SK-N-SH (cell line): ENCODE measurements at regions not wholly inside any gene's neighbourhood (a gene's known extent, or its start where the extent isn't known, plus 50 kb on each side); places are given as distances from the start of the nearest gene placed in this dataset.

ENCODE experiments used
- CTCF ChIA-PET: fragments of 300-600, 350-600 bp; formaldehyde crosslinking; extraction: SDS; loops from one replicate; lab custom pipeline; 2021; lab: Yijun Ruan, JAX
- POLR2A ChIA-PET: fragments of 350-600 bp; sonication (Branson Sonifier 250); formaldehyde crosslinking; extraction: SDS; loops from one replicate; lab custom pipeline; 2020; ENCODE audit warnings: antibody characterized with exemption, inconsistent platforms; lab: Yijun Ruan, JAX
- DNase-seq: peaks from one replicate; pipeline ENCODE4 v3.0.0; 2012
- H2AFZ ChIP-seq: fragments of 200-600 bp; sonication (generic); 2 replicates; pipeline ENCODE4 v1.8.1; 2016; ENCODE audit warnings: antibody characterized with exemption, mild to moderate bottlenecking, low read depth
- H3F3A ChIP-seq: fragments of 200-600 bp; sonication (generic); replicated peaks from 2 replicates; pipeline ENCODE3; 2016; ENCODE audit warnings: antibody characterized with exemption, mild to moderate bottlenecking; ENCODE audit not compliant: insufficient read depth
- H3K27ac ChIP-seq, 2 experiments: fragments of 200-500 bp in 1 of 2; fragments of 200-600 bp in 1 of 2; sonication (Bioruptor generic) in 1 of 2; sonication (generic), shearing (Covaris generic) in 1 of 2; 2 replicates each; pipeline versions ENCODE4 v1.5.1 to v1.6.1; 2014 to 2016; ENCODE audit warnings: low read depth in 2 of 2, inconsistent platforms in 1 of 2, low read length in 1 of 2, mild to moderate bottlenecking in 1 of 2, mixed read lengths in 1 of 2
- H3K27me3 ChIP-seq: fragments of 200-600 bp; sonication (generic), shearing (Covaris generic); 2 replicates; pipeline ENCODE4 v1.6.1; 2016; ENCODE audit warnings: mixed run types; ENCODE audit not compliant: insufficient read depth
- H3K36me3 ChIP-seq, 2 experiments: fragments of 200-500 bp in 1 of 2; fragments of 200-600 bp in 1 of 2; sonication (Bioruptor generic) in 1 of 2; sonication (generic) in 1 of 2; replicated peaks in 1 of 2; 2 replicates each; pipeline versions ENCODE3 to v1.5.1; 2014 to 2016; ENCODE audit warnings: low read length in 1 of 2, mild to moderate bottlenecking in 1 of 2; ENCODE audit not compliant: insufficient read depth in 2 of 2, control insufficient read depth in 1 of 2
- H3K4me1 ChIP-seq, 2 experiments: fragments of 200-500 bp in 1 of 2; fragments of 200-600 bp in 1 of 2; sonication (Bioruptor generic) in 1 of 2; sonication (generic), shearing (Covaris generic) in 1 of 2; 2 replicates each; pipeline versions ENCODE4 v1.5.1 to v1.6.1; 2014 to 2016; ENCODE audit warnings: low read depth in 1 of 2, low read length in 1 of 2, mixed run types in 1 of 2; ENCODE audit not compliant: insufficient read depth in 2 of 2, control insufficient read depth in 1 of 2
- H3K4me2 ChIP-seq: fragments of 200-600 bp; sonication (generic), shearing (Covaris generic); 2 replicates; pipeline ENCODE4 v1.6.1; 2017; ENCODE audit warnings: mixed run types
- H3K4me3 ChIP-seq, 2 experiments: fragments of 200-500 bp in 1 of 2; fragments of 200-600 bp in 1 of 2; sonication (Bioruptor generic) in 1 of 2; sonication (generic), shearing (Covaris generic) in 1 of 2; 2 replicates each; pipeline versions ENCODE4 v1.5.1 to v1.8.1; 2014 to 2016; ENCODE audit warnings: low read depth in 2 of 2, inconsistent platforms in 1 of 2, low read length in 1 of 2, mild to moderate bottlenecking in 1 of 2, mixed read lengths in 1 of 2, moderate library complexity in 1 of 2
- H3K79me2 ChIP-seq: fragments of 200-600 bp; sonication (generic); 2 replicates; pipeline ENCODE4 v1.8.1; 2017; ENCODE audit warnings: mild to moderate bottlenecking; ENCODE audit not compliant: insufficient read depth
- H3K9ac ChIP-seq: fragments of 200-600 bp; sonication (generic); 2 replicates; pipeline ENCODE4 v1.6.1; 2017; ENCODE audit warnings: mixed run types
- H3K9me2 ChIP-seq: fragments of 200-600 bp; sonication (generic); 2 replicates; pipeline ENCODE4 v1.6.1; 2017; ENCODE audit warnings: mixed run types
- H3K9me3 ChIP-seq: fragments of 200-600 bp; sonication (generic); 2 replicates; pipeline ENCODE4 v1.6.1; 2017; ENCODE audit warnings: mixed run types, mild to moderate bottlenecking, moderate library complexity
- H4K20me1 ChIP-seq: fragments of 200-600 bp; sonication (generic); 2 replicates; pipeline ENCODE4 v1.6.1; 2017; ENCODE audit warnings: mild to moderate bottlenecking, mixed run types; ENCODE audit not compliant: insufficient read depth
- CHD2 ChIP-seq: fragments of 150-350 bp; IDR thresholded peaks from 2 replicates; pipeline ENCODE4 v1.6.1; 2018; ENCODE audit warnings: low read length; ENCODE audit not compliant: partially characterized antibody
- CTCF ChIP-seq: fragments of 200-600 bp; sonication (generic); IDR thresholded peaks from 2 replicates; pipeline ENCODE4 v1.6.1; 2017; ENCODE audit warnings: antibody characterized with exemption, mild to moderate bottlenecking, moderate library complexity
- EP300 ChIP-seq, 2 experiments: IDR thresholded peaks; 2 replicates each; pipeline versions ENCODE4 v1.4.0 to v1.6.1; 2012; ENCODE audit warnings: borderline replicate concordance in 1 of 2, low read depth in 1 of 2, low read length in 1 of 2
- EZH2phosphoT487 ChIP-seq: fragments of 200-600 bp; sonication (generic); IDR thresholded peaks from 2 replicates; pipeline ENCODE4 v1.6.1; 2017; ENCODE audit warnings: low read depth, mixed run types, mild to moderate bottlenecking, antibody characterized with exemption, moderate library complexity, borderline replicate concordance
- FOSL2 ChIP-seq: IDR thresholded peaks from 2 replicates; pipeline ENCODE4 v1.4.0; 2012; ENCODE audit warnings: low read depth, mild to moderate bottlenecking, moderate library complexity, borderline replicate concordance
- GABPA ChIP-seq: IDR thresholded peaks from 2 replicates; pipeline ENCODE4 v1.4.0; 2012; ENCODE audit warnings: low read depth, mild to moderate bottlenecking
- JUND ChIP-seq: IDR thresholded peaks from 2 replicates; pipeline ENCODE4 v1.4.0; 2012
- MXI1 ChIP-seq: IDR thresholded peaks from 2 replicates; pipeline ENCODE4 v1.6.1; 2012; ENCODE audit warnings: mild to moderate bottlenecking, low read depth, low read length, improper control_type of control experiment
- NFIC ChIP-seq: IDR thresholded peaks from 2 replicates; pipeline ENCODE4 v1.4.0; 2012; ENCODE audit warnings: borderline replicate concordance
- PBX3 ChIP-seq: IDR thresholded peaks from 2 replicates; pipeline ENCODE4; 2012
- POLR2AphosphoS5 ChIP-seq: IDR thresholded peaks from 2 replicates; pipeline ENCODE4 v1.6.1; 2012; ENCODE audit warnings: low read depth, low read length
- RFX5 ChIP-seq: IDR thresholded peaks from 2 replicates; pipeline ENCODE4 v1.6.1; 2012; ENCODE audit warnings: mild to moderate bottlenecking, improper control_type of control experiment, low read length
- RXRA ChIP-seq: IDR thresholded peaks from 2 replicates; pipeline ENCODE4 v1.4.0; 2012; ENCODE audit warnings: low read depth, mild to moderate bottlenecking, borderline replicate concordance
- SIN3A ChIP-seq: IDR thresholded peaks from 2 replicates; pipeline ENCODE4 v1.6.1; 2012; ENCODE audit warnings: low read depth, mild to moderate bottlenecking, low read length, moderate library complexity, borderline replicate concordance
- TAF1 ChIP-seq: IDR thresholded peaks from 2 replicates; pipeline ENCODE4 v1.6.1; 2012; ENCODE audit warnings: low read depth, mild to moderate bottlenecking, low read length, moderate library complexity, borderline replicate concordance
- TEAD4 ChIP-seq: IDR thresholded peaks from 2 replicates; pipeline ENCODE4 v1.4.0; 2012; ENCODE audit warnings: mild to moderate bottlenecking, borderline replicate concordance; ENCODE audit not compliant: insufficient read depth
- ZBTB33 ChIP-seq: IDR thresholded peaks from 2 replicates; pipeline ENCODE4 v1.4.0; 2012; ENCODE audit warnings: low read depth, borderline replicate concordance
- WGBS: methylation state at CpG from one replicate; pipeline ENCODE4 v1.1.6; 2017; ENCODE audit warnings: low lambda C conversion rate; 5-methylcytosine and 5-hydroxymethylcytosine counted together

GRCh38 chr14:38611928-38612327, 356.0 kb upstream of the CLEC14A start:
- Histone ChIP-seq H3K36me3 (no peaks in the 10 kb centered on the region), H3K27ac (no peak overlapping the region), H3K79me2 (no peaks in the 10 kb centered on the region), H3K9me3 (no peaks in the 10 kb centered on the region), H4K20me1 (no peaks in the 10 kb centered on the region), H3K9me2 (no peaks in the 10 kb centered on the region), H3K4me3 (no peak overlapping the region), H3K4me2 (no peak overlapping the region), H3K27me3 (no peaks in the 10 kb centered on the region), H3F3A (no peaks in the 10 kb centered on the region), H2AFZ (no peak overlapping the region), H3K4me1 (no peaks in the 10 kb centered on the region), H3K9ac (no peak overlapping the region)
- 14% methylated on average over 2 of the region's 2 CpGs for WGBS
- POLR2A ChIA-PET: no interaction called here
- CTCF ChIA-PET: interaction anchor here (0.7 kb wide), 1 partner anchor 256 kb away, joined by 3 read pairs; no protein-coding TSS in a partner anchor
- TF ChIP-seq EP300 (IDR thresholded peaks at IDR 0.05; ENCODE audit: borderline replicate concordance in 1 of 2, low read depth in 1 of 2, low read length in 1 of 2): no peak
- TF ChIP-seq JUND: no peak
- no peak for TF ChIP-seq EZH2phosphoT487
- TF ChIP-seq PBX3: no peak
- TF ChIP-seq MXI1: no peak
- TF ChIP-seq TAF1: no peak
- TF ChIP-seq ZBTB33: no peak
- TF ChIP-seq SIN3A: no peak
- no peak for TF ChIP-seq GABPA
- DNase-seq: no peak

- ChIA-PET POLR2A (no interaction called here), CTCF (no interaction called here)
- no peaks in the 10 kb centered on the region for H3K36me3 ChIP-seq
- WGBS: 29% methylated on average over 1 of the region's 1 CpG
- no peaks in the 10 kb centered on the region for H4K20me1 ChIP-seq
- H2AFZ ChIP-seq: no peak overlapping the region
- no peaks in the 10 kb centered on the region for H3K27me3 ChIP-seq
- no peak for DNase-seq
- H3F3A ChIP-seq: no peaks in the 10 kb centered on the region
- H3K9ac ChIP-seq: no peak overlapping the region
- H3K4me2 ChIP-seq: no peak overlapping the region
- H3K79me2 ChIP-seq: no peaks in the 10 kb centered on the region
- no peak overlapping the region for H3K27ac ChIP-seq
- no peaks in the 10 kb centered on the region for H3K9me3 ChIP-seq
- H3K4me1 ChIP-seq: no peaks in the 10 kb centered on the region
- H3K4me3 ChIP-seq: no peak overlapping the region
- no peaks in the 10 kb centered on the region for H3K9me2 ChIP-seq
- no peak for TF ChIP-seq RFX5
- no peak for TF ChIP-seq GABPA
- no peak for TF ChIP-seq POLR2AphosphoS5
- no peak for TF ChIP-seq NFIC
- TF ChIP-seq CTCF: no peak
- no peak for TF ChIP-seq RXRA
- no peak for TF ChIP-seq ZBTB33
- no peak for TF ChIP-seq TEAD4
- TF ChIP-seq FOSL2: no peak
- no peak for TF ChIP-seq CHD2
Observed at GRCh38 chr14:38608244-38608643, 352.4 kb upstream of the CLEC14A start.
